GM19238 (cell line): ENCODE measurements at regions not wholly inside any gene's neighbourhood (a gene's known extent, or its start where the extent isn't known, plus 50 kb on each side); places are given as distances from the start of the nearest gene placed in this dataset.

Source experiments
- DNase-seq: peaks from one replicate; pipeline ENCODE4 v3.0.0; 2011; ENCODE audit warnings: low spot score; ENCODE audit not compliant: insufficient read length

- peak; percentile 44 for DNase-seq
These were observed 401.3 kb upstream of the CFAP20DC start for GRCh38 chr3:59450946-59451763.

DNA sequence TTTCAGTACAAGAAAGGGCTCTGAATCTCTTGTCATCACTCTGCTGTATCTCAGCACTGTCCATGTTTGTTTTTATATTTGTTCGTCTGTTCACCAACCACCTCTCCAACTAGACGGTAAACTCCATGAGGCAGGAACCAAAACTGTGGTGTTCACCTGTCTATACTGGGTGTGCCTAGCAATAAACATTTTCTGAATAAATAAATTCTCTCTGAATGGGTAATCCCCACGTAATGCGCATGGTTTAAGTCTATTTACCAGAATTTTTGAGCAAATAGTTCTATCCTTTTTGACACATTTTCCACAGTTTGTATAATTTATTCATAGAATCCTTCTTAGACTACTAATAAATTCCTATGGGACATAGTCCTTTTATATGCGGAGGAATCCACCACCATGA lies 400.6 kb upstream of the CFAP20DC start:
- no peak for DNase-seq

DNA sequence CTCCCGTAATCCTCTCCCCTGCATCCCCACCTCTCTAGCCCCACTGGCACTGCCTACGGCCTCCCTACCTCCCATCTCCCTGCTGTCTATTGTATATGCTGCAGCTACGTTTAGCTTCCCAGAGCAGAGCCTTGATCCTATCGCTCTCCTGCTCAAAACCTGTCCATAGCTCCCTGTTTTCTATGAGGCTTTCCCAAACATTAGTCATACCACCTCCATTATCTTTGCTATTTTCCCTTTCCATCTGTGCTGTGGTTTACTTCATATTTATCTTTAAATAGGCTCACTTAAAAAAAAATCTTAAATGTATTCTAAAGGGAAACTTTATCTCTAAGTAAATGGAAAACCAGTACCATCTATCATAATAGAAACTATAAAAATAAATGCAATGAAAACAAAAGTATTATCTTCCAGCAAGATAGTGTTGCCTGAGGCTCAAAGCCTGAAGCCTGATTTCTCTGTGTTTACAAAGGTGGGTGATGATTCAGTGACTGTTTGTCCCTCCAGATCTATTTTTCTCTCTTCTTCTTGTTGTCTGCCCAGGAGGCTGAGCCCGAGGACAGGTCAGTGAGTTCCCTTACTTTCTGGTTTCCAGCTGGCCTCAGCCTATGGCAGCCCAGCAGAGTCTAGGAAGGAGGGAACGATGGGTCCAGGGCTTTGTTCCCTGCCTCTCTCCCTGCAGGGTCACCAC lies 397.1 kb upstream of the CFAP20DC start:
- DNase-seq = no peak

- no peak for DNase-seq
These were observed 394.9 kb upstream of the CFAP20DC start for GRCh38 chr3:59444676-59445075.

DNA sequence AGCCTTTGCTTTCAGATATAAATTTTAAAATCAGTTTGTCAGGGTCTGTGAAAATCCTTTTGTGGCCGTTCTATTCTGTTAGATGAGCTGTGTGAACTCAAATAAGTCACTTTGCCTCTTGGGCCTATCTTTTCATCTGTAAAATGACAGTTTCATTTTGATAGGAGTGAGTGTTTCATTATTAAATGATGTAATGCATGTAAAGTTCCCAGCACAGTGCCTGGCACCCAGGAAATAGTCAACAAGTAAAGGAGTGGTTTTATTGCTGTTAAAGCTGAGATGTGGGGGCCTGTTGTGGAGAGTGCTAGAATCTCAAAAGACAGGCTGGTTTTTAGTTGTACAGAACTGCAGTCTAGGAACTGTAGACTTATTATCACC lies 394.5 kb upstream of the CFAP20DC start:
- DNase-seq = no peak

DNA sequence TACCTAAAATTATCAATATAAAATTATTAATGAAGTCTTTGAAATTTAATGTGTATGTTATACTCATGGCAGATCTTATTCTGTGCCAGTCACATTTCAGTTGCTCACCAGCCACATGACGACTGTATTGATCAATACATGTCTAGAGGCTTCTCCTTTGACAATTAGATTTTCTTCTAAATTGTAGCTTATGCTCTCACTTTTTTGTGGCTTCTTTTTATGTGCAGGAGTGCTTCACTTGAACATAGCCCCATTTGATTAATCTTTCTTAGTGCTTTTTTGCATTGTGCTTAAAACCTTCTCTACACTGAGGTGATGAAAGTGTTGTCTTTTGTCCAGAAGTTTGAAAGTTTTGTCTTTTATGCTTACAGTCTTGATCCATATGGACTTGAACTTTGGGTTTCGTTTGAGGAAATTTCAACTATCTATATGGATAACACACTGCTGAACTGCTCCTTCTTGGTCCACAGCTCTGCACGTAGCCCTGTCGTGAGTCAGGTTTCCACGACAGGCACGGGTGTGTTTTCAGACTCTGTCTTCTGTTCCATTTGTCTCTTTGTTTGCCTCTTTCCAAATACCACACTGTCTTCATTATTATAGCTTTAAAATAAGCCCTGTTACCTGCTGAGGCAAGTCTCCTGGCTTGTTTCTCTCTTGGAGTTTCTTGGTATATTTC lies 393.9 kb upstream of the CFAP20DC start:
- DNase-seq = no peak

DNA sequence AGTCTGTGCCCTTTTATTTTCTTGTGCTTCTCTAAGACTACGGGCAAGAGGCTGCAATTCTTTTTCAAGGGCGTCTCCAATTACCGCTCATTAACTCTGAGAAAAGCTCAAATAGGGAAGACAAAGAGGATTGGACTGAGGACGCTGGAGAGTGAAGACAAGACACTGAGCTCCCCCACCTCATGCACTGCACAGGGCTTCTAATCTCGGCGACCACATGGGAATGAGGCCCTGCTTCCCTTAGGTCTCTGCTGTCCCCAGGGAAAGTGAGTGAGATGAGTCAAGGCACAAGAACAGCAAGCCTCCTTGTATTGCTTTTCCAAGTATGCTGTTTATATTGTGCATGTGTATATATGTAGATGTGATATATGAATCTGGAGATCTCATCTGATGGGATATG lies 392.2 kb upstream of the CFAP20DC start:
- DNase-seq = no peak

DNA sequence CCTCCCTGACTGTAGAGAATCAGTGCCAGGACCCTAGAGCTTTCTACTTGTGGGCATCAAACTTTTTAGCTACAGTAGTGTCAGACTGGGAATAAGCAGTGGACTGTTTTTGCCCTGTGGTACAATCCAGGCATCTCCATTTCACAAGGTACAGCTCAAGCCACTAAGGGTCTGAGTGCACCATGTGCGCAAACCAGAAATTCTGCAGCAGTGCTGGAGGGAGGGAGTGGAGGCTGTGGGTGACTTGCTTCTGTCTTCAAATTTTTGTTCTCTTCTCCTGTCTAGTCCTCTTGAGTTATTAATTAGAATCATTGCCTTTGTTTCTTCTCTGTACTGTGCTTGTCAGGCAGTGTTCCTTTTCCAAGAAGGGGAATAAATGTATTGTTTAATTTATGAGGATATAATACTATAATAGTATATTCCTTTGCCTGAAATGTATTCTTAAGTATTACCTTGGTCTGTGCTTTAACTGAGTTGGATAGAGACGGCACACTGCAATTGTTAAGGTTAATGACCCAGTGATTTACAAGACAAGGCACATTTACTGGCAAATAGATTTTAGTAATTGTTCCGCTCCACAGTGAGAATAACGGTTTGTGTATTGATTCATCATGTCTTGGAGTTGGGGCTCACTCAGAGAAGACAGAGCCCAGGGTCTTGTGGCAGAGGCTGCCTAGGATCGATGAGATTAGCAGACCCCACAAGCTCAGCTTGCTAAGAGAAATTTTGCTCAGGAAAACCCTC lies 390.6 kb upstream of the CFAP20DC start:
- DNase-seq = no peak

DNA sequence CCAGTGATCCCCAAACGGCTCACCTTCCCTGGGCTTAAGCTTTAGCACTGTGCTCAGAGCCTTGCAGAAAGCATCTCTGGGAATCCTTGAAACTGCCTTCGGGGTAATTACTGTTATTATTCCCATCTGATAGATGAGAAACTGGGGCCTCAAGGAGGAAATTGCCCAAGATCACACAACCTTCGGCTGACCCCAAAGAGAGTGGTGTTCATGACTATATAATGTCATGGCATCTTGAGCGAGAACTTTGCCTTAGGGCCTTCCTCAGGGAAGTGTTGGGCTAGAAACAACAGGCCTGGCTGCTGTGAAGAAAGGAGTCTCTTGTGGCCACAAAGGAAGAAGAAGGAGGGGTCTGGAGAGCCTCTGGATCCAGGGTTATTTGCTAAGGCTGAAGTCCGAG lies 388.7 kb upstream of the CFAP20DC start:
- no peak for DNase-seq

DNA sequence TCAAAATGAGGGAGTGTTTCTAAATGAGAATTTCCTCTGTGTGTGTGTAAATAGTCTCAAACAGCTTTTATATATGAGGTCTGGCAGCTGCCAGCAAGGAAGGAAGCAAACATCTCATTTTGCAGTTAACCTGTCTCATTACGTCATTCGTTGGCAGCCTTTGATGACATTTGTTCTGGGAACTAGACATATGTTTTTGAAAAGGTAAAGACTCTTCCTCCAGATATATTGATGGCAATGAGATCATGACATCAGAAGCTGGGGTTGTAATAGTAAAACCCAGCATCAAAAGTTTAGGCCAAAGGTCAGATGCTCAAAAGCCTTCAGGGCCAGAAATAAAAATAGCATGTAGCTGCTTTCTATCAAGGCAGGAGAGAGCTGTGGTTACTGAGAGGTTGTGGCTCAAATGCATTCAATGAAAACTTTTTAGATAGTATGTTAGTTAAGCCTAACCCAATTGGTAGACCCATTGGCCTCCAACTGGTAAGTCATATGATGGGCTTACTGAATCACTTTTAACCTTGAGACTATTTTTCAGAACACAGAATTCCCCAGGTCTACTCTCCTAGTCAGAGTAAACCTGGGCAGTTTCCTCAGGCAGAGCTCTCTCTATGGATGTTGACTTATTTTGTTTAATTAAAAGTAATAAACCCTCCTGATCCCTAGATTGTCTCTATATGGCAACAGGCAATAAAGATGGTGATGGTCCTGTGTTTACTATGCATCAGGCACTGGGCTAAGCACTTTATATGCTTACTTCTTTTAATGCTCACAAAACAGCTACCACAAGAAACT lies 386.5 kb upstream of the CFAP20DC start:
- no peak for DNase-seq

GRCh38 chr3:59433546-59433945 lies 383.7 kb upstream of the CFAP20DC start:
- DNase-seq = no peak

- DNase-seq = no peak
These were observed 382.8 kb upstream of the CFAP20DC start for GRCh38 chr3:59432665-59433064.

DNA sequence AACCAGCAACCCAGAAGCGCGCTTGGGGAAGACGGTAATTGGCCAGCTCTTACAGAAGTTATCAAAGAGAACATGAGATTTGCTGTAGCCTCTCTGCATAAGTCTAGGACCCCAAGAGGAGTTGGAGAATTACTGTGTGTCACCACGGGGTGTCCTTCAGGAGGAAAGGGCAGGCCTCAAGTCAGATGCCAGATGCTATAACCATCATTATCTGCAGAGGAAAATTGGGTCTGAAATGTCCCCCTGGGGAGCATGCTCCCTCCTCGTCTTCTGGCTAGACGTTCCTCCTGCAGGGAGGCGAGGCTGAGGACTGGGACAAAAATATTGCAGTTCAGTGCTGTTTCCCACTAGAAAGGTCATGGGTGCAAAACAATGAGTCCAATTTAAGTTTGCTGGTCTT lies 380.5 kb upstream of the CFAP20DC start:
- DNase-seq = no peak

DNA sequence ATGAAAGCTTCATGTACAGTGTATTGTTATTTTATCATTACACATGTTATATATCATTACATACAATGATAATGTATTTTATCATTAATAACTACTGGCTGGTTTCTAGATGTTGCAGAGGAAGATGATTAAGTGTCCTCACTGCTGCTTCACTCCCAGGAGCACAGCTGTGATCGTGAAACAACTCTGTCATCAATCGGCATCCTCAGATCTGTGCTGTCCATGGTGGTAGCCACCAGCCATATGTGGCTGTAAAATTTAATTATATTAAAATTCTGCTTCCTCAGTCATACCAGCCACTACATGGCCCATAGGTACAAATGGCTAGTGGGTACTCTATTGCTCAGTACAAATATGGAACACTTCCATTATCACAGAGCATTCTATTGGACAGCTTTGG lies 379.4 kb upstream of the CFAP20DC start:
- no peak for DNase-seq

- DNase-seq = no peak
These were observed 377.2 kb upstream of the CFAP20DC start for GRCh38 chr3:59426821-59427565.

DNA sequence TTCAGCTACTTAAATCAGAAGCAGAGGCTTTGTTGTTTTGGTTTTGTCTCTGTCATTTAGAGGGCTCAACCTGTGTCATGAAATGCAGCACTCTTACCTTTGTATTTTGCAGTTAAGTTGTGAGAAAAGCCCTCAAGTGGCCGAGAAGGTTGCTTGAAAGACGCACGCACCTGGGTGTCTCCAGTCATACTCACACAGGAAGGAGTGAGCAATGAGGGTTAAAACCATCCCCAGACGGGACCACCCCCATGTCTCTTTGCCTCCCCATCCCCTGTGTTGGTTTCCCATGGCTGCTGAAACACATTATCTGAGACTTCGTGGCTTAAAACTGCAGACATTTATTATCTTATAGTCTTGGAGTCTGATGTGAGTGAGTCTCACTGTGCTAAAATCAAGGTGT lies 376.1 kb upstream of the CFAP20DC start:
- DNase-seq = no peak

DNA sequence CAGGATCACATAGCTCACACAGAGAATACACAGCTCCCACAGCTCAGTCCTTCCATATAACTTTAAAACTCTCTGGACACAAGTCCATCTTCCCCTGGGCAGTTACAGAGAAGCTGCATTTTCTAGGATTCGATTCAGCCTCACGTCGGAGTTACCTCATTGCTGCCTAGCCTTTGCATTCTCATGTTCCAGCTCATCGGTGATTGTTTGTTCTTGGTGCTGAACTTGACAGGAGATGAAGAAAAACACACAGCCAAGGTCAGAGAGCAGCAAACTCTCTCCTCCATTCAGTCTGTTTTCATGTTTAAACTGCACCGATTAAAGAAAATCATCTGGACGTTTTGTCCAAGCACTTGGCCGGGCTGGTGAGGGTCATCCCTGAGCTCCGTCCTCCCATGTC lies 375.5 kb upstream of the CFAP20DC start:
- DNase-seq = no peak

GRCh38 chr3:59424268-59425010 lies 374.6 kb upstream of the CFAP20DC start:
- DNase-seq = no peak

- no peak for DNase-seq
These were observed 373.9 kb upstream of the CFAP20DC start for GRCh38 chr3:59423707-59424106.

DNA sequence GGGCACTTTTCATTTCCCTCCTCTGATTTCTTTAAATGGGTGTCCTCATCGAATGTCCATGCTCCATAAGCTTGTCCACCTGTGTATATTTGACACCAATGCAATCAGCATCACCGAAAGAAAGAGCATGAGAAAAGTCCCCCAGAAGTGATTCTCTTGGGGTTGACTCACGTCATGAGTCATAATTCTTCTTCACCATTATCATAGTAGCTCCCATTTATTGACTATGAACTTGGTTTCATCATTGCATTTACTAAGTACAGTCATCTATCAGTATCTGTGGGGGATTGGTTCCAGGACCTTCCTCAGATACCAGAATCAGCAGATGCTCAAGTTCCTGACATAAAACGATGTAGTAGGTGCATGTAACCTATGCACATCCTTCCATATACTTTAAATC lies 372.5 kb upstream of the CFAP20DC start:
- DNase-seq = no peak
